Vagina (tissue), 2 donors: ENCODE measurements at regions not wholly inside any gene's neighbourhood (a gene's known extent, or its start where the extent isn't known, plus 50 kb on each side); places are given as distances from the start of the nearest gene placed in this dataset.

Experiments
- POLR2A ChIP-seq, 2 donors: fragments of 450-650 bp; IDR thresholded peaks; one replicate each; pipeline ENCODE4 v1.6.1; 2017; ENCODE audit warnings: antibody characterized with exemption in 2 of 2, mild to moderate bottlenecking in 2 of 2, moderate library complexity in 2 of 2
- POLR2AphosphoS5 ChIP-seq, 2 donors: sonication (generic); formaldehyde crosslinking; IDR thresholded peaks; one replicate each; pipeline ENCODE4 v1.9.0; 2017; ENCODE audit warnings: antibody characterized with exemption in 2 of 2, mild to moderate bottlenecking in 2 of 2, low read depth in 1 of 2; ENCODE audit not compliant: insufficient read depth in 1 of 2
- TF ChIP-seq, protein P1 (sequence below), 3 experiments: fragments of 450-650 bp in 2 of 3; fragments of 200-600 bp in 1 of 3; sonication (generic) in 1 of 3; IDR thresholded peaks; one replicate each; pipeline ENCODE4 v1.5.1; 2017 to 2019; ENCODE audit warnings: antibody characterized with exemption in 3 of 3, mild to moderate bottlenecking in 2 of 3, moderate library complexity in 2 of 3

GRCh38 chr16:54645345-54645744, 285.3 kb upstream of the IRX5 start:
- TF ChIP-seq, protein P1, sequence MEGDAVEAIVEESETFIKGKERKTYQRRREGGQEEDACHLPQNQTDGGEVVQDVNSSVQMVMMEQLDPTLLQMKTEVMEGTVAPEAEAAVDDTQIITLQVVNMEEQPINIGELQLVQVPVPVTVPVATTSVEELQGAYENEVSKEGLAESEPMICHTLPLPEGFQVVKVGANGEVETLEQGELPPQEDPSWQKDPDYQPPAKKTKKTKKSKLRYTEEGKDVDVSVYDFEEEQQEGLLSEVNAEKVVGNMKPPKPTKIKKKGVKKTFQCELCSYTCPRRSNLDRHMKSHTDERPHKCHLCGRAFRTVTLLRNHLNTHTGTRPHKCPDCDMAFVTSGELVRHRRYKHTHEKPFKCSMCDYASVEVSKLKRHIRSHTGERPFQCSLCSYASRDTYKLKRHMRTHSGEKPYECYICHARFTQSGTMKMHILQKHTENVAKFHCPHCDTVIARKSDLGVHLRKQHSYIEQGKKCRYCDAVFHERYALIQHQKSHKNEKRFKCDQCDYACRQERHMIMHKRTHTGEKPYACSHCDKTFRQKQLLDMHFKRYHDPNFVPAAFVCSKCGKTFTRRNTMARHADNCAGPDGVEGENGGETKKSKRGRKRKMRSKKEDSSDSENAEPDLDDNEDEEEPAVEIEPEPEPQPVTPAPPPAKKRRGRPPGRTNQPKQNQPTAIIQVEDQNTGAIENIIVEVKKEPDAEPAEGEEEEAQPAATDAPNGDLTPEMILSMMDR (IDR thresholded peaks at IDR 0.05), result no peak
- TF ChIP-seq POLR2A (IDR thresholded peaks at IDR 0.05), result no peak
- TF ChIP-seq POLR2AphosphoS5 (IDR thresholded peaks at IDR 0.05; ENCODE audit: insufficient read depth in 1 of 2, low read depth in 1 of 2), result no peak
